HEK293 (cell line): ENCODE measurements at regions not wholly inside any gene's neighbourhood (a gene's known extent, or its start where the extent isn't known, plus 50 kb on each side); places are given as distances from the start of the nearest gene placed in this dataset.

Experiments
- GLI2 ChIP-seq: fragments of 450-650 bp; formaldehyde crosslinking; IDR thresholded peaks from 2 replicates; pipeline ENCODE4; 2017; ENCODE audit warnings: missing biosample characterization, missing genetic modification characterization, low read depth, borderline replicate concordance
- HOXA7 ChIP-seq: sonication (generic); formaldehyde crosslinking; IDR thresholded peaks from 2 replicates; pipeline ENCODE4 v1.8.1; 2022; ENCODE audit warnings: missing genetic modification reagents, borderline replicate concordance
- YY1 ChIP-seq: fragments of 450-650 bp; formaldehyde crosslinking; IDR thresholded peaks from 2 replicates; pipeline ENCODE4 v1.5.1; 2018; ENCODE audit warnings: missing biosample characterization, missing genetic modification characterization
- ZBTB8A ChIP-seq: fragments of 450-650 bp; formaldehyde crosslinking; IDR thresholded peaks from 2 replicates; pipeline ENCODE4 v1.5.1; 2016; ENCODE audit warnings: missing biosample characterization, missing genetic modification characterization
- ZFHX2 ChIP-seq: fragments of 450-650 bp; formaldehyde crosslinking; conservative IDR thresholded peaks from 2 replicates; pipeline ENCODE4 v1.5.1; 2016; ENCODE audit warnings: missing biosample characterization, missing genetic modification characterization
- ZFP69B ChIP-seq: fragments of 450-650 bp; formaldehyde crosslinking; IDR thresholded peaks from 2 replicates; pipeline ENCODE4 v1.5.1; 2016; ENCODE audit warnings: missing biosample characterization, missing genetic modification characterization
- ZNF23 ChIP-seq: fragments of 450-650 bp; formaldehyde crosslinking; IDR thresholded peaks from 2 replicates; pipeline ENCODE4 v1.5.1; 2016; ENCODE audit warnings: missing biosample characterization, missing genetic modification characterization, borderline replicate concordance
- TF ChIP-seq, protein P1 (sequence below): fragments of 450-650 bp; formaldehyde crosslinking; IDR thresholded peaks from 2 replicates; pipeline ENCODE4 v1.5.1; 2016; ENCODE audit warnings: missing biosample characterization, missing genetic modification characterization
- TF ChIP-seq, protein P2 (sequence below): fragments of 450-650 bp; formaldehyde crosslinking; IDR thresholded peaks from 2 replicates; pipeline ENCODE4 v1.5.1; 2016; ENCODE audit warnings: missing biosample characterization, missing genetic modification characterization
- TF ChIP-seq, protein P3 (sequence below): fragments of 450-650 bp; formaldehyde crosslinking; IDR thresholded peaks from 2 replicates; pipeline ENCODE4 v1.5.1; 2016; ENCODE audit warnings: missing biosample characterization, missing genetic modification characterization

DNA sequence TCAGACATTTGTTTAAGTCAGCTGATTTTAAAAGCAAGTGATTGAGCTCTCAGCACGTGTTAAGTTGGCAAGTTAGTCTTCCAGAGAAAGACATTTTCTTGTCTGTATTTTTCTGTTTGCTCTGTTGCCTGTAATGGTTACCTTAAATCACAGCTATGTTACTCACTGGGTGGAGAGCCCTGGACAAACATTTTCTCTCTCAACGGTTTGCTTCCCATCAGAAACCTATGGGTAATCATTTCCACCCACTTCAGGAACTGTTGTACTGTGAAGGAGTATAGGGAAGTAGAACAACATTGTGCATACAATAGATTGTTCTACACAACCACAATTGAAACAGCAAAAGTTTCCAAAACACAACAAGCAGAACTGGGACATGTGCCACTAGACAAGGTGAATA, 113.9 kb upstream of the DPT start:
- TF ChIP-seq ZNF23 (tag by site-specific recombination) (no peak), ZFP69B (tag by site-specific recombination) (no peak), YY1 (tag by site-specific recombination) (no peak), ZBTB8A (tag by site-specific recombination) (no peak), ZFHX2 (tag by site-specific recombination) (no peak), GLI2 (tag by site-specific recombination) (no peak), HOXA7 (CRISPR knock-in tag) (no peak)
- TF ChIP-seq, protein P1, sequence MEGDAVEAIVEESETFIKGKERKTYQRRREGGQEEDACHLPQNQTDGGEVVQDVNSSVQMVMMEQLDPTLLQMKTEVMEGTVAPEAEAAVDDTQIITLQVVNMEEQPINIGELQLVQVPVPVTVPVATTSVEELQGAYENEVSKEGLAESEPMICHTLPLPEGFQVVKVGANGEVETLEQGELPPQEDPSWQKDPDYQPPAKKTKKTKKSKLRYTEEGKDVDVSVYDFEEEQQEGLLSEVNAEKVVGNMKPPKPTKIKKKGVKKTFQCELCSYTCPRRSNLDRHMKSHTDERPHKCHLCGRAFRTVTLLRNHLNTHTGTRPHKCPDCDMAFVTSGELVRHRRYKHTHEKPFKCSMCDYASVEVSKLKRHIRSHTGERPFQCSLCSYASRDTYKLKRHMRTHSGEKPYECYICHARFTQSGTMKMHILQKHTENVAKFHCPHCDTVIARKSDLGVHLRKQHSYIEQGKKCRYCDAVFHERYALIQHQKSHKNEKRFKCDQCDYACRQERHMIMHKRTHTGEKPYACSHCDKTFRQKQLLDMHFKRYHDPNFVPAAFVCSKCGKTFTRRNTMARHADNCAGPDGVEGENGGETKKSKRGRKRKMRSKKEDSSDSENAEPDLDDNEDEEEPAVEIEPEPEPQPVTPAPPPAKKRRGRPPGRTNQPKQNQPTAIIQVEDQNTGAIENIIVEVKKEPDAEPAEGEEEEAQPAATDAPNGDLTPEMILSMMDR, result no peak
- TF ChIP-seq, protein P2, sequence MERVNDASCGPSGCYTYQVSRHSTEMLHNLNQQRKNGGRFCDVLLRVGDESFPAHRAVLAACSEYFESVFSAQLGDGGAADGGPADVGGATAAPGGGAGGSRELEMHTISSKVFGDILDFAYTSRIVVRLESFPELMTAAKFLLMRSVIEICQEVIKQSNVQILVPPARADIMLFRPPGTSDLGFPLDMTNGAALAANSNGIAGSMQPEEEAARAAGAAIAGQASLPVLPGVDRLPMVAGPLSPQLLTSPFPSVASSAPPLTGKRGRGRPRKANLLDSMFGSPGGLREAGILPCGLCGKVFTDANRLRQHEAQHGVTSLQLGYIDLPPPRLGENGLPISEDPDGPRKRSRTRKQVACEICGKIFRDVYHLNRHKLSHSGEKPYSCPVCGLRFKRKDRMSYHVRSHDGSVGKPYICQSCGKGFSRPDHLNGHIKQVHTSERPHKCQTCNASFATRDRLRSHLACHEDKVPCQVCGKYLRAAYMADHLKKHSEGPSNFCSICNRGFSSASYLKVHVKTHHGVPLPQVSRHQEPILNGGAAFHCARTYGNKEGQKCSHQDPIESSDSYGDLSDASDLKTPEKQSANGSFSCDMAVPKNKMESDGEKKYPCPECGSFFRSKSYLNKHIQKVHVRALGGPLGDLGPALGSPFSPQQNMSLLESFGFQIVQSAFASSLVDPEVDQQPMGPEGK (tag by site-specific recombination), result no peak
- TF ChIP-seq, protein P3, sequence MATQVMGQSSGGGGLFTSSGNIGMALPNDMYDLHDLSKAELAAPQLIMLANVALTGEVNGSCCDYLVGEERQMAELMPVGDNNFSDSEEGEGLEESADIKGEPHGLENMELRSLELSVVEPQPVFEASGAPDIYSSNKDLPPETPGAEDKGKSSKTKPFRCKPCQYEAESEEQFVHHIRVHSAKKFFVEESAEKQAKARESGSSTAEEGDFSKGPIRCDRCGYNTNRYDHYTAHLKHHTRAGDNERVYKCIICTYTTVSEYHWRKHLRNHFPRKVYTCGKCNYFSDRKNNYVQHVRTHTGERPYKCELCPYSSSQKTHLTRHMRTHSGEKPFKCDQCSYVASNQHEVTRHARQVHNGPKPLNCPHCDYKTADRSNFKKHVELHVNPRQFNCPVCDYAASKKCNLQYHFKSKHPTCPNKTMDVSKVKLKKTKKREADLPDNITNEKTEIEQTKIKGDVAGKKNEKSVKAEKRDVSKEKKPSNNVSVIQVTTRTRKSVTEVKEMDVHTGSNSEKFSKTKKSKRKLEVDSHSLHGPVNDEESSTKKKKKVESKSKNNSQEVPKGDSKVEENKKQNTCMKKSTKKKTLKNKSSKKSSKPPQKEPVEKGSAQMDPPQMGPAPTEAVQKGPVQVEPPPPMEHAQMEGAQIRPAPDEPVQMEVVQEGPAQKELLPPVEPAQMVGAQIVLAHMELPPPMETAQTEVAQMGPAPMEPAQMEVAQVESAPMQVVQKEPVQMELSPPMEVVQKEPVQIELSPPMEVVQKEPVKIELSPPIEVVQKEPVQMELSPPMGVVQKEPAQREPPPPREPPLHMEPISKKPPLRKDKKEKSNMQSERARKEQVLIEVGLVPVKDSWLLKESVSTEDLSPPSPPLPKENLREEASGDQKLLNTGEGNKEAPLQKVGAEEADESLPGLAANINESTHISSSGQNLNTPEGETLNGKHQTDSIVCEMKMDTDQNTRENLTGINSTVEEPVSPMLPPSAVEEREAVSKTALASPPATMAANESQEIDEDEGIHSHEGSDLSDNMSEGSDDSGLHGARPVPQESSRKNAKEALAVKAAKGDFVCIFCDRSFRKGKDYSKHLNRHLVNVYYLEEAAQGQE (tag by site-specific recombination), result no peak
